ENCODE measurements at regions not wholly inside any gene's neighbourhood (a gene's known extent, or its start where the extent isn't known, plus 50 kb on each side); places are given as distances from the start of the nearest gene placed in this dataset.
"Not testable (repeated sequence)": the region's sequence is repeated elsewhere in the genome, so short reads cannot be mapped to it uniquely, and the experiment has no call there.

DNA sequence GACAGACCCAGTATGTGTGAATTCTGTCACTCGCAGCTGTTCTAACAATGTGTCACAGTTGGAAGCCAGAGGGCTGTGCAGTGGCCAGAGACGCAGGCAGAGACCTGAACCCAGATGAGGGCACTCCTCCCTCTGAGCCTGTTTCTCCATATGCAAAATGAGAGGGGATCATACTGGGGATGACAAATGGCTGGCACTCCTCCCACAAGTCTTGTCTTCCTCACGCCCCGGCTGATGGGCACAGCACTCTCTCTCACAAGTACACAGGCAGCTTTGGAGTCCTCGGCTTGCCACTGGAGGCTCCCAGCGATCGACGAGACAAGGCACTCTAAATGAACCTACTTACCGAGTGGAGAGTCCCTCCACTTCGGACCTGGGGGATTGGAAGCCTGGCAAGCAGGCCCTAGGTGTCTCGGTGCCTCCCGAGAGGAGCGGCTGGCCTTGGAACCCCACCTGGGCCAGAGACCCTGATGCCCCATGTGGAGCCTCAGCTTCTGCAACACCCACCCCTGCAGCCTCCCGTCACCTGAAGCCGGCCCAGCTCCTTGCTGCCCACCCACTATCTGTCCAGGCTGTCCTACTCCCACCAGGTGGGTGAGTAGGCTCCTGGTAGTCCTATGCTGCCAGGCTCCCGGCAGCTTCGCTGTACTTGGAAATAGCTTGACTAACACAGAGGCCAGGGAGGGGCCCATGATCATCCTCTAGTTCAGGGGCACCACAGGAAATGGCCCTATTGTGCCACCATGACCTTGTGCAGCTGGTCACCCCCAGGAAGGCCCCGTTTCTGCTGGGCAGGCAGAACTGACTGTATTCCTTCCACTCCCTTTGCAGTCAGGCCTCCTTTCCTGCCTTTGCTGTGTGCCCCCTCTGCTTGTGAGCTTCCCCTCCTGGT is 65.0 kb upstream of the IQSEC1 start:
- DNase-seq (ENCODE audit: low spot score), result no peak

DNA sequence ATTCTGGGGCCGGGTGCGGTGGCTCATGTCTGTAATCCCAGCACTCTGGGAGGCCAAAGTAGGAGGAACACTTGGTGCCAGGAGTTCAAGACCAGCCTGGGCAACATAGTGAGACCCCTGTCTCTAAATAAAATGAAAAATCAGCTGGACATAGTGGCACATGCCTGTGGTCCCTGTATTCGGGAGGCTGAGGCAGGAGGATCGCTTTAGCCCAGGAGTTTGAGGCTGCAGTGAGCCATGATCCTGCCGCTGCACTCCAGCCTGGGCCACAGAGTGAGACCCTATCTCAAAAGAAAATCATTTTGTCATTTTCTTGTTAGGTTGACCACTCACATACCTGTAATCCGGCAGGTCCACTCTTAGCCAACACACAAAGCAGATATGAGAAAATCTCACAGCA is 63.6 kb upstream of the IQSEC1 start:
- DNase-seq (ENCODE audit: low spot score), result not testable (repeated sequence)

DNA sequence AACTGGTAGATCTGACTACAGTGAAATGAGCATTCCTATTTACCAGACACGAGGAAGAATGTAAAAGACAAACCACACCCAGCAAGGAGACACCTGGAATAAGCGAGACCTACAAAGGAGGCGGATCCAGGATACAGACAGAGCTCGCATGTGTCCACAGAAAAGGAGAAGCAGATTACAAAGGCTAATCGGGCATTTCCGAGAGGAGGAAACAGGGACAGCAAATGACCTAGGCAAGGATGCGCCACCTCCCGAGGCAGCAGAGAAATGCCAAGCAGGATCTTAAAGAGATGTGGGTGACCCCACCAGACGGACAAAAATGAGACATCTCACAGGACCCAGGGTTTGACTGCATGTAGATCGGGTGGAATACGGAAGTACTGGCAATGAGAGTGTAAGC is 63.2 kb upstream of the IQSEC1 start:
- no peak for DNase-seq (ENCODE audit: low spot score)

DNA sequence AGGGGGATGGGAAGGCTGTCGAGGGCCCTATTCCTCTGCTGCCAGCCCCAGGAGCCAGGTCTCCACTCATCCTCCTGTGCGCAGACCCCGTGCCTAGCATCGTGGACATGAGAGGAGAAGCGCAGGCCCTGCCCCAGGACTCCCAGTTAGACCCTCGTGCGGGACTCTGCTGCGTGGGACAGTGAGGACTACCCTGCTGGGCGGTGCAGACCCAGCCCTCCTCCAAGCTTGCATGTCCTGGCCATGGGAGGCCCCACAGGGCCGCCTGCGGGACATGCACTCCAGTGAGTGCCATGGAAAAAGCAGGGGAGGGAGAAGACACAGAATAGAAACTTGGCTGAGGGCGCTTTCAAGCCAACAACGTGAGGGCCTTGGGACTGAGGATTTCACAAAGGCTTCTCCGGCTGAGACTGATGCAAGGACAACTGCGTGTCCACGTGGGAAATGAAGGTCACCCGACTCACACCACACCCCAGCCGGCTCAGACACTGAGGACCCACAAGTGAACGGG is 62.6 kb upstream of the IQSEC1 start:
- no peak for DNase-seq (ENCODE audit: low spot score)

DNA sequence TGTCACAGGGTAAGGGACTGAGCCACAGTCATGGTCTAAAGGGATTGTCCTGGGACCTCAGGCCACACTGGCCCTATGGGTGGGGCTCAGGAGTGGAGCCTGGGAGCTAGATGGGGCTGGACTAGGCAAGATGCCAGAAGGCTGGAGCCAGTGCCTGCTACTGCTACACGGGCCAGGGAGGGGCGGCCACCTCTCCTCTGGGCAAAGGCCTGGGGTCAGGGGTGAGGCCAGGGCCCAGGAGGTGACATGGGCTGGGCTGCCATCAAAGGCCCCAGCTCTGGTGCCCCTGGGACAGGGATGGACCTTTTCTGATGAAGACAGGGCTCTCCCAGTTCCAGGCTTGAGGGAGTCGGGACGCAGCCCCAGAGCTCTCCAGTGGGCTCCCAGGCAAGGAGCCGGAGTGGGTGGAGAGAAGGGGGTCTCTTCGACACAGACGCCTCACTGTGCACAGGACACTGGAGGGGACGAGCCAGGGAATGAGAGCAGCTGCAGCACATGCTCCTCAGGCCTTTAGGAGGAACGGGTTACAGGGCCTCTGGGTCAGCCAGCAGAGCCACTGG is 62.1 kb upstream of the IQSEC1 start:
- DNase-seq (ENCODE audit: low spot score), result no peak

DNA sequence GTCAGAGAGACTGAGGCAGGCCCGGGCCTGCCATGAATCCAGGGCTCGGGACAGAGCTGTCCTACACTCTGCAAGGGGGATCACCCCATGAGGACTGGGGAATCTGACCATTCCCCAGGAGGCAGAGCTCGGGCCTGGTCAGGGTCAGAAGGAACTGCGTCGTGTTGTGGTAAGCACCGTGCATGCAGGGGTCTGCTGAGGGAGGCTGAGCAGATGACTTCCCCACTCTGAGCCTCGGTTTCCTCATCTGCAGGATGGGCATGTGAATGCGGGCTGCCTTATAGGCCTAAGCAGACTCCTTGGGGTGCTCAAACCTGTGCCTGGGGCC is 61.6 kb upstream of the IQSEC1 start:
- no peak for DNase-seq (ENCODE audit: low spot score)

DNA sequence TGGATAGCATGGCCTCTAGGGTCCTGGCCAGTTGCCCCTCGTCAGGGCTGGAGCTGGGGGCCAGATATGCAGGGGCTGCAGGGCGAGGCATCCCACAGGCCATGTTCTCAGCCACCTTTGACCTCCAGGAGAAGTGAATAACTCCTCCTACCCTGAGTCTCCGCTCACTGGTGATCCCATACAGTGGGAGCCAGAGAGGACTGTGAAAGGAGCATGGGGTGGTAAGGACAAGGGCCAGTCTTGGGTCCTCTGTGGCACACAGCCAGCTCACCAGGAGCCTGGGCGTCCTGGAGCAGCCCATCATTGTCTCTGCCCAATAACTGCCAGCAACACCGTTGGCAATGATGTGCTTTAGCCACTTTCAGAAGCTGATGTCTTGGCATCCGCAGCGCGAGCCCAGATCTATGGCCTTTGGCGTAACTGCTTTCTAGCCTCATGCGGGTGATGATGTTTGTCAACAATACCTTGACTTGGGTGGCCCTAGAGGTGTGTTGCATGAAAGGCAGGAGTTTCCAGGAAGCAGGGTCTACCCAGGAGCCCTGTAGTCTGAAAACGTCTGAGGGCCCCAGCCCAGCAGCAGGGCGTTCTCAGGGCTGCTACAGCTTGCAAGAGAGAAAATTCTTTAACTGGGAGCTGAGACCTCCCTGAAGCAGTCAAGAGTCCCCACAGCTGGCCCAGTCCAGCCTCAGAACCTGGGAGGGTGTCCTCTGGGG is 61.1 kb upstream of the IQSEC1 start:
- DNase-seq (ENCODE audit: low spot score), result no peak

DNA sequence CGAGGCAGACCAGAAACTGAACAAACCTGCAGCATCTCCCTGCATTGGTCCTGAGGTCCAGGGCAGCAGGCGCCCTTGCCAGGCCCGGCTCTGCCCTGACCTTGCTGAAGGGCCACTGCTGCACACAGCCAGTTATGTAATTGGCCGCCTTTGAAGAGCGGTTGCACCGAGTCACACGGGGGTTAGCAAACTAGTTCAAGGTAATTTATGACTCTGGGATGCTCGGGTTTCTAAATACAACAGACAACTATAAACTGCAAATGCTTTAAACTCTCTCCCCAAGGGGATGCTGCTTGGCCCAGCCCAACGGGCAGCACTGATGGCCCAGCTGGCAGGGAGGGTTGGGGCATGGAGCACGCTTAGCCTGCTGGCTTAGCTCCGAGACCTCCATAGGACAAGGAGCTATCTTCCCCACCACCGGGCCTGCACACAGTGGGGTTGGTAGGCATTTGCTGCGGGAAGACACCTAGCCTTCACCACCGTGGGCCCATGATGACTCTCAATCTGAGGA is 60.3 kb upstream of the IQSEC1 start:
- DNase-seq (ENCODE audit: low spot score), result no peak

DNA sequence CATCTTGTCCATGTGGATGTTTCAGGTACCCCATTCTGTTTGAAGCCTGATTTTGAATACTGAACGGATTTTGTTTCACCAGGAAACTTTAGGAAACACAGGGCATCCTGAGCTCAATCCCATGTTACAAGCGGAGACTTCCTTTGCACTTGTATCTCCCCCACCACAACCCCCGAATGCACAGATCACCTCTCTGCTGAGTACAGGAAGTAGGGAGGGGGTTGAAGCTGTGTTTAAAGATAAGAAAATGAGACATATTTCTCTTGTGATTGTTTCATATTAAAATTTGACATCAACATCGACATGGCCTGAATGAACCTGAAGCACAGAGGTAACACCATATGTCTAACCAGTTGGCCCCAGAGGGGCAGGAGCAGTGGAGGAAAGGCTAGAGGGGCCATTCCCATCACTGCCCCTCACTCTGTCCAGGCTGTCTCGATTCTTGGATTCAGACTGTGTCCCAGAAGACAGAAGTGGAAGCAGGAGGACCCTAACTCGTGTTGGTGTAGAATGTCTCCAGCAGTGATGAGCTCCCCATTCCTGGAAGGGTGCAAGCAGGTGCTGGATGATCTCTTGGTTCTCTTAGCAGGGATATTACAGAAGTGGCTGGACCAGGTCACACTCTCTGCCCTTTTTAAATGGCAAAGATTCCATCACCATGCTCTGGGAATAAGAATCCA is 59.6 kb upstream of the IQSEC1 start:
- DNase-seq (ENCODE audit: low spot score), result no peak

DNA sequence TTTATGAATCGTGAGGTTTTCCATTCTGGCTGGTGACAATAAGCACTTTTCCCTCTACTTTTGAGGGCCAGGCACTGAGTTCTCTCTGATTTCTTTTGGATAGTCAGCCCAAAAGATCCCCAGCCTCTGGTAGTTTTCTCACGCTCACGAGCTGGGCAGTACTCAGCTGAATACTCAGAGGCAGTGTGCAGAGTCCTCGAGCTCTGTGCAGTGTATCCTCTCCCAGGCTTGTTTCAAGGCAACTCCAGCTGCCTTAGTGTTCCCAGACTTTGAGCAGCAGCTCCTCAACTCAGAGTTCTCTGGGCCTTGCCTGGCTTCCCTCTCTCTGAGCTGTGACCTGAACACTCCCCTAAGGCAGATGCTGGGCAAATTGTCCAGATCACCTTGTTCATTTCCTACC is 59.1 kb upstream of the IQSEC1 start:
- no peak for DNase-seq (ENCODE audit: low spot score)

DNA sequence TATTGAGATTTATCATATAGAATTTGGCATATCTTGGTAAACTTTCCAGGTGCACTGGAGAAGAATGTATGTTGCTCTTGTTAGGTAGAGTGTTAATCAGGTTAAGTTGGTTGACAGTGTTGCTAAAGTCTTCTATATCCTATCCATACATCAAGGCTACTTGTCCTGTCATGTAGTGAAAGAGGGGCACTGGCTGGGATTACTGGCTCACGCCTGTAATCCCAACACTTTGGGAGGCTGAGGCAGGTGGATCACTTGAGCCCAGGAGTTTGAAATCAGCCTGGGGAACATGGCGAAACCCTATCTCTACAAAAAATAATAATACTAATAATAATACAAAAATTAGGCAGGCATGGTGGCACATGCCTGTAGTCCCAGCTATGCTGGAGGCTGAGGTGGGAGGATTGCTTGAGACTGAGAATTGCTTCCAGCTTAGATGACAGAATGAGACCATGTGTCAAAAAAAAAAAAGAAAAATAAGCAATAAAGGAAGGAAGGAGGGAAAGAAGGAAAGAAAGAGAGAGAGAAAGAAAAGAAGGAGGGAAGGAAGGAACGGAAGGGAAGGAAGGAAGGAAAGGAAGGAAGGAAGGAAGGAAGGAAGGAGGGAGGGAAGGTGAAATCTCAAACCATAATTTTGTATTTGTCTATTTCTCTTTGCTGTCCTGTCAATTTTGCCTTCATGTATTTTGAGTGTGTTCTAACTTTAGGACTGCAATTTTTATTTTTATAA is 57.4 kb upstream of the IQSEC1 start:
- DNase-seq (ENCODE audit: low spot score), result no peak

DNA sequence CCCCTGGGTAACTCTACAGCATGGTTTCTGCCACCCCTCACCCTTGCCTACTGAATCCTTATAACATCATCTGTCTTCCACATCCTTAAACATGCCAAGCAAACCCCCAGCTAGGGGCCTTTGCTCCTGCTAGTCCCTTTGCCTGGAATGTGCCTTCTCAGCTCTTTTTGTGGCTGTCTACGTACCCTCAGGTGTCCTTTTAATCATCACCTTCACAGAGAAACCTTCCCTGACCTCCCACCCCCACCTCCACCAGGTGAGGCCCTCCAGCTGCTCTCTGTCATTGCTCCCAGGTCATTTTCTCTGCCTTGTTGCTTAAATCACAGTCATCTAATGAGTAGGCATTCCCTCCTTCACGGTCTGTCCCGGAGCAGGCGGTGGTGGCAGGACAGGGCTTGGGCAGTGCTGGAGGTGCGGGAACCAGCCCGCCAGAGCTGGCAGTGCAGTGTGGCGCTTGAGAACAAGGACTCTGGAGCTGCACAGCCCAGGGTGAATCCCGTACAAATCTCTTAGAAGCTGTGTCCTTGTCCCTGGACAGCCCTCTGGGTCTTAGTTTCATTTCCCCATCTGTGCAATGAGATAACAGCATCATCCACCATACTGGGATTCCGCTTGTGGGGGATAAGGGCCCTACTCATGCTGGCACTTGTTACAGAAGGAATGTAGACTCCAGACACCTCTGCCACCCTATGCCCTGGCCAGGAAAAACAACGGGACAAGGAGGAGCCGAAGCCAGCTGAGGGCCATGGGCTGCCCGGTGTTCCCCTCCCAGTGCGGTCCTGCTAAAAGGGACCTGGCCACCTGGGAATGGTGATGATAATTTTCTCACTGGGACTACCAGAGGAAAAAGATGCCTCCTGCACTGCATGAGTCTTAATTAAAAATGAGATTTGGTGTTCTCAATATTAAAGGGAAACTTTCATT is 52.1 kb upstream of the IQSEC1 start:
- DNase-seq (ENCODE audit: low spot score), result no peak

DNA sequence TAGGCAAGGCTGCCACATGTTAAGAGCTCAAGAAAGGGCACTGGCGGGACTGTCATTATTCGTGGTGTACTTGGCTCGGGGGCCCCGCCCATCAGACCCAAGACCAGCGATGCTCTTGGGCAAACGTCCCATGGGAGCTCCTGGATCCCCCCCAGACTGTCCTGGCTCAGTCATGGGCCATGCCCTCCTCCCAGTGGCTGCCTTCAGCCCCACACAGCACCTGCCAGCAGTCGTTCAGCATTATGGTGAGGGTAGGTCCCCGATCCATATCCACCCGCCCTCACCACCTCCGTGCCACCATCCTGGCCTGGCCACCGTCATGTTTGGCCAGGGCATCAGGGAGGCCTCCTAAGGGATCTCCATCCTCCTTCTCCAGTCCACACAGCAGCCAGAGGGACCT is 51.4 kb upstream of the IQSEC1 start:
- no peak for DNase-seq (ENCODE audit: low spot score)

DNA sequence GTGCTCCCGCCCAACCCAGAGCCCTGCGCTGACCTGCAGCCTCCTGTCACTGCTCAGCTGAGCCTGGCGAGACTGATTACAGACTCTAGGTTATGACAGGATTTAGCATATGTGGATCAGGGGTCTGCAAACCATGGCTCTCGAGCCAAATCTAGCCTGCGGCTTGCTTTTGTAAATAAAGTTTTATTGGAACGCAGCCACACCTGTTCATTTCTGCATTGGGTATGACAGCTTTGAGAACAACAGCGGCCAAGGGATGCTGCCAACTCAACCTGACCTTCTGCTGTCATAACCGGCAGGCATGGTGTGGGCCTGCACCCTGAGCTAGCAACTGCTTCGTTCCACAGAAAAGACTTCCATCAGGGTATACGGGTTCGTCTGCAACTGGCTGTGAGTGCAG is 50.5 kb upstream of the IQSEC1 start:
- no peak for DNase-seq (ENCODE audit: low spot score)

DNA sequence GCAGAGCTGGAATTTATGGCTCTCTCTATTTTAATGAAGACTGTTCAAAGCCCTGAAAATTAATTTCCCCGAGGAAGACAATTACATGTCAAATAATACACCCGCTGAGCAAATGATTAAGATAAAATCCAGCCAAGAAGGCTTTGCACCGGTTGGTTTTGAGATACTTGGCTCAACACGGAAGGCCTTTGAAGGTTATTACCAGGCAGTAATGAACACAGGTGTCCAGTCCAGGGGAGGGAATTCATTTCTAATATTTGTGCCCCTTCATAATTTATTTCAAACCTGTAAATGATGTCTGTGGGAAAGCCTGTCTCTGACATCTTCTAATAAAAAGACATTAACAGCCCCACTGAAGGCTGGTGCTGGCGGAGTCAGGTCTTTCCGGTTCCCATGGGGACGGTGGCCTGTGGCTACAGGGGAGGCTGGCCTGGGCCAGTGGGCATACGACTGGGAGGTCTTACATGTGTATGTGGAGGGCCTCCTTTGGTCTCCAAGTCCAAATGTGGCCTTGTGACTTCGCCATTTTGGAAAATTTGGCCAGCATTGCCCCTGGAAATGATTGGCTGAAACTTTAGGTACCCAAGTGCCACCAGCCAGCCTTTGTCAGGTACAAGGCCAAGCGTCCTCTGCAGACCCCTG is 49.9 kb upstream of the IQSEC1 start:
- DNase-seq (ENCODE audit: low spot score), result no peak
